HepG2 (cell line): ENCODE measurements at regions not wholly inside any gene's neighbourhood (a gene's known extent, or its start where the extent isn't known, plus 50 kb on each side); places are given as distances from the start of the nearest gene placed in this dataset.

ENCODE experiments used
- ATAC-seq: fragments of 200-7000 bp; cut with Tn5 transposase; 3 replicates; pipeline ENCODE4 v1.9.1; 2020; ENCODE audit warnings: mild to moderate bottlenecking, moderate library complexity
- BruUV-seq: library from RNA; stranded (reverse); fragments of 400-500 nt; replicated peaks from 2 replicates; lab custom pipeline; 2021; lab: Mats Ljungman, UMichigan
- CTCF ChIA-PET: fragments of 300-600 bp; formaldehyde crosslinking; extraction: SDS; loops from one replicate; lab custom pipeline; 2021; ENCODE audit warnings: low total read pairs, inconsistent platforms, low intra/inter-chr PET ratio; lab: Yijun Ruan, JAX
- POLR2A ChIA-PET: fragments of 350-600 bp; sonication (Branson Sonifier 250); formaldehyde crosslinking; loops from one replicate; lab custom pipeline; 2020; ENCODE audit warnings: antibody characterized with exemption, inconsistent platforms; lab: Yijun Ruan, JAX
- DNase-seq: peaks from one replicate; pipeline ENCODE4 v3.0.0-alpha.2; 2015; ENCODE audit warnings: low spot score
- FAIRE-seq: peaks from 3 replicates; lab custom pipeline; 2011; peaks lifted over from hg19 to GRCh38; lab: Jason Lieb, UNC
- H2AFZ ChIP-seq: one replicate; pipeline ENCODE4 v1.6.1; 2011; ENCODE audit warnings: low read length, inconsistent platforms
- H3K27ac ChIP-seq: fragments of 300-600 bp; 3 replicates; pipeline ENCODE4 v1.8.0; 2011; ENCODE audit warnings: mixed run types, mild to moderate bottlenecking, mixed read lengths, low read length, inconsistent platforms; ENCODE audit not compliant: insufficient read depth; ENCODE audit errors: extremely low read length
- H3K27me3 ChIP-seq, 2 experiments: fragments of 200-600 bp in 1 of 2; 2 replicates in 1 of 2; 3 replicates in 1 of 2; pipeline versions ENCODE4 v1.6.0 to v1.8.0; 2011; ENCODE audit warnings: low read length in 2 of 2, mild to moderate bottlenecking in 2 of 2, moderate library complexity in 2 of 2, inconsistent platforms in 1 of 2; ENCODE audit not compliant: insufficient read depth in 2 of 2, control insufficient read depth in 1 of 2
- H3K36me3 ChIP-seq, 2 experiments: fragments of 200-600 bp in 1 of 2; replicated peaks in 1 of 2; 2 replicates in 1 of 2; 3 replicates in 1 of 2; pipeline versions ENCODE4 v1.5.1 to v1.8.0; 2011; ENCODE audit warnings: low read length in 2 of 2, inconsistent platforms in 1 of 2; ENCODE audit not compliant: insufficient read depth in 2 of 2, control insufficient read depth in 1 of 2
- H3K4me1 ChIP-seq: 2 replicates; pipeline ENCODE4 v1.5.1; 2012; ENCODE audit warnings: low read length, inconsistent platforms; ENCODE audit not compliant: insufficient read depth
- H3K4me2 ChIP-seq: 2 replicates; pipeline ENCODE4 v1.6.0; 2011; ENCODE audit warnings: low read depth, low read length, inconsistent platforms
- H3K4me3 ChIP-seq, 3 experiments: fragments of 200-600 bp in 1 of 3; sonication (generic), shearing (Covaris generic) in 1 of 3; replicated peaks in 1 of 3; 2 replicates each; pipeline ENCODE4 v1.5.1; 2011 to 2016; ENCODE audit warnings: low read length in 3 of 3, inconsistent platforms in 2 of 3, low read depth in 2 of 3, mild to moderate bottlenecking in 2 of 3, control low read depth in 1 of 3, mixed read lengths in 1 of 3; ENCODE audit not compliant: insufficient read depth in 1 of 3
- H3K79me2 ChIP-seq: one replicate; pipeline ENCODE4 v1.6.1; 2011; ENCODE audit warnings: low read length, inconsistent platforms; ENCODE audit not compliant: insufficient read depth
- H3K9ac ChIP-seq: 2 replicates; pipeline ENCODE4 v1.6.0; 2011; ENCODE audit warnings: mild to moderate bottlenecking, low read depth, low read length, inconsistent platforms; ENCODE audit not compliant: insufficient read depth
- H3K9me3 ChIP-seq: 2 replicates; pipeline ENCODE4 v1.5.1; 2012; ENCODE audit warnings: mild to moderate bottlenecking, low read length
- H4K20me1 ChIP-seq: 2 replicates; pipeline ENCODE4 v1.6.0; 2011; ENCODE audit warnings: inconsistent platforms, mild to moderate bottlenecking, low read length, moderate library complexity; ENCODE audit not compliant: insufficient read depth
- ARID4A ChIP-seq: sonication (generic); formaldehyde crosslinking; IDR thresholded peaks from 2 replicates; pipeline ENCODE4 v1.5.0; 2020; ENCODE audit warnings: mild to moderate bottlenecking, missing genetic modification reagents, borderline replicate concordance
- BRD4 ChIP-seq: sonication (generic); formaldehyde crosslinking; IDR thresholded peaks from 2 replicates; pipeline ENCODE4 v1.4.0; 2020; ENCODE audit warnings: missing genetic modification reagents
- CREB1 ChIP-seq, 2 experiments: fragments of 450-650 bp in 1 of 2; IDR thresholded peaks; 2 replicates each; pipeline ENCODE4 v1.6.1; 2016 to 2017; ENCODE audit warnings: control low read depth in 1 of 2, mild to moderate bottlenecking in 1 of 2, missing compliant biosample characterization in 1 of 2, missing genetic modification characterization in 1 of 2
- CREBL2 ChIP-seq: sonication (generic); formaldehyde crosslinking; IDR thresholded peaks from 2 replicates; pipeline ENCODE4 v1.8.1; 2023; ENCODE audit warnings: missing genetic modification reagents, mild to moderate bottlenecking, borderline replicate concordance
- GFI1 ChIP-seq: sonication (generic); formaldehyde crosslinking; IDR thresholded peaks from 2 replicates; pipeline ENCODE4 v1.5.0; 2020; ENCODE audit warnings: missing genetic modification reagents, mild to moderate bottlenecking, borderline replicate concordance
- PAX8 ChIP-seq: sonication (generic); formaldehyde crosslinking; IDR thresholded peaks from 2 replicates; pipeline ENCODE4 v1.8.0; 2022; ENCODE audit warnings: mild to moderate bottlenecking, missing genetic modification reagents, borderline replicate concordance
- PRPF4 ChIP-seq: fragments of 200-400 bp; formaldehyde crosslinking; IDR thresholded peaks from 2 replicates; pipeline ENCODE4 v1.6.1; 2016; ENCODE audit warnings: low read length, low read depth; ENCODE audit not compliant: poor library complexity, severe bottlenecking
- STAT6 ChIP-seq: sonication (generic); formaldehyde crosslinking; IDR thresholded peaks from 2 replicates; pipeline ENCODE4 v1.4.0; 2020; ENCODE audit warnings: missing genetic modification reagents, mild to moderate bottlenecking, borderline replicate concordance
- XRCC5 ChIP-seq: fragments of 200-400 bp; formaldehyde crosslinking; optimal IDR thresholded peaks from 2 replicates; pipeline ENCODE3; 2017; ENCODE audit warnings: mild to moderate bottlenecking, low read length
- ZBTB21 ChIP-seq: sonication (generic); formaldehyde crosslinking; IDR thresholded peaks from 2 replicates; pipeline ENCODE4 v1.4.0; 2020; ENCODE audit warnings: missing genetic modification reagents
- ZNF615 ChIP-seq: sonication (generic); formaldehyde crosslinking; IDR thresholded peaks from 2 replicates; pipeline ENCODE4 v1.5.0; 2020; ENCODE audit warnings: mild to moderate bottlenecking, missing genetic modification reagents, borderline replicate concordance
- ZNF878 ChIP-seq: sonication (generic); formaldehyde crosslinking; IDR thresholded peaks from 2 replicates; pipeline ENCODE4 v1.8.1; 2023; ENCODE audit warnings: mild to moderate bottlenecking, missing genetic modification reagents, moderate library complexity
- WGBS: methylation state at CpG from one replicate; pipeline ENCODE4 v1.1.6; 2017; ENCODE audit warnings: low lambda C conversion rate; 5-methylcytosine and 5-hydroxymethylcytosine counted together
- in situ Hi-C: cut with HindIII; loops from 2 replicates; pipeline ENCODE4 v1.10.0; 2017; ENCODE audit warnings: low pct_unique_long_range_greater_than_20kb; ENCODE audit not compliant: extremely low pct_ligation_motif_present
- intact Hi-C: fragments of 100-400 bp; cut with micrococcal nuclease; formaldehyde crosslinking; loops from one replicate; pipeline ENCODE4 v1.10.0; 2022; ENCODE audit not compliant: unreplicated experiment

GRCh38 chr13:82661126-82661525 is 1221.1 kb downstream of the SLITRK1 start:
- no peak for FAIRE-seq
- H3K9me3 ChIP-seq, result no peaks in the 10 kb centered on the region; the same call in 1 of the 2 replicates
- ATAC-seq, result no peak
- H3K4me1 ChIP-seq, result no peaks in the 10 kb centered on the region
- no peak overlapping the region for H3K9ac ChIP-seq
- CTCF ChIA-PET, result no interaction called here
- POLR2A ChIA-PET, result no interaction called here
- intact Hi-C loops (no loop called here), in situ Hi-C loops (no loop called here)
- H3K36me3 ChIP-seq, result no peaks in the 10 kb centered on the region
- H3K79me2 ChIP-seq, result no peaks in the 10 kb centered on the region
- H2AFZ ChIP-seq, result no peak overlapping the region
- DNase-seq, result peak; percentile 15
- no TSS peak for BruUV-seq
- WGBS, result 30% methylated on average over 4 of the region's 4 CpGs
- no peak overlapping the region for H3K27ac ChIP-seq
- no peak overlapping the region for H3K4me2 ChIP-seq
- TF ChIP-seq CREB1 (IDR thresholded peaks at IDR 0.05) (no peak), CREB1 (CRISPR knock-in tag; IDR thresholded peaks at IDR 0.05) (no peak)
- no peaks in the 10 kb centered on the region for H3K27me3 ChIP-seq
- no peaks in the 10 kb centered on the region for H4K20me1 ChIP-seq
- H3K4me3 ChIP-seq, result no peak overlapping the region

GRCh38 chr13:82658811-82659210 is 1223.5 kb downstream of the SLITRK1 start:
- in situ Hi-C loops (no loop called here), intact Hi-C loops (no loop called here)
- CTCF ChIA-PET, result no interaction called here
- H2AFZ ChIP-seq, result no peak overlapping the region
- FAIRE-seq (no peak), DNase-seq (no peak), ATAC-seq (no peak)
- no peak overlapping the region for H3K27ac ChIP-seq
- H3K4me1 ChIP-seq, result no peaks in the 10 kb centered on the region
- H3K79me2 ChIP-seq, result no peaks in the 10 kb centered on the region
- no peaks in the 10 kb centered on the region; the same call in 1 of the 2 replicates for H3K9me3 ChIP-seq
- POLR2A ChIA-PET, result no interaction called here
- H3K4me3 ChIP-seq, result no peak overlapping the region
- no peaks in the 10 kb centered on the region for H3K36me3 ChIP-seq
- H4K20me1 ChIP-seq, result no peaks in the 10 kb centered on the region
- H3K9ac ChIP-seq, result no peak overlapping the region
- BruUV-seq, result no TSS peak
- H3K4me2 ChIP-seq, result no peak overlapping the region
- WGBS, result 0% methylated on average over 1 of the region's 1 CpG
- H3K27me3 ChIP-seq, result no peaks in the 10 kb centered on the region; a peak in 1 of 5 replicates
- TF ChIP-seq PRPF4 (no peak), ZBTB21 (CRISPR knock-in tag) (no peak), BRD4 (CRISPR knock-in tag) (no peak), CREBL2 (CRISPR knock-in tag) (no peak), STAT6 (no peak), ZNF615 (CRISPR knock-in tag) (no peak), XRCC5 (no peak), ARID4A (CRISPR knock-in tag) (no peak), PAX8 (CRISPR knock-in tag) (no peak), ZNF878 (CRISPR knock-in tag) (no peak), GFI1 (CRISPR knock-in tag) (no peak)
